HCT116 (cell line): ENCODE measurements at regions not wholly inside any gene's neighbourhood (a gene's known extent, or its start where the extent isn't known, plus 50 kb on each side); places are given as distances from the start of the nearest gene placed in this dataset.

Source experiments
- CEBPB ChIP-seq: IDR thresholded peaks from 2 replicates; pipeline ENCODE4 v1.6.1; 2012; ENCODE audit warnings: low read depth
- CTCF ChIP-seq, 3 experiments: fragments of 200-600 bp in 1 of 3; sonication (generic) in 1 of 3; IDR thresholded peaks in 2 of 3; conservative IDR thresholded peaks in 1 of 3; 2 replicates each; pipeline ENCODE4 v1.5.1; 2012 to 2017; ENCODE audit warnings: low read depth in 2 of 3, low read length in 2 of 3, antibody characterized with exemption in 1 of 3, borderline replicate concordance in 1 of 3, control low read depth in 1 of 3, mild to moderate bottlenecking in 1 of 3, mixed read lengths in 1 of 3, mixed run types in 1 of 3, moderate library complexity in 1 of 3; ENCODE audit not compliant: insufficient read depth in 1 of 3
- ELF1 ChIP-seq: IDR thresholded peaks from 2 replicates; pipeline ENCODE4 v1.6.1; 2012; ENCODE audit warnings: low read depth, borderline replicate concordance
- POLR2A ChIP-seq: IDR thresholded peaks from 2 replicates; pipeline ENCODE4 v1.7.0; 2011; ENCODE audit warnings: borderline replicate concordance; ENCODE audit not compliant: insufficient read depth, insufficient read length; ENCODE audit errors: extremely low read depth
- YY1 ChIP-seq: IDR thresholded peaks from 2 replicates; pipeline ENCODE4 v1.6.1; 2011; ENCODE audit warnings: low read length, low read depth, moderate library complexity, mild to moderate bottlenecking; ENCODE audit not compliant: insufficient replicate concordance; ENCODE audit errors: extremely low read depth

DNA sequence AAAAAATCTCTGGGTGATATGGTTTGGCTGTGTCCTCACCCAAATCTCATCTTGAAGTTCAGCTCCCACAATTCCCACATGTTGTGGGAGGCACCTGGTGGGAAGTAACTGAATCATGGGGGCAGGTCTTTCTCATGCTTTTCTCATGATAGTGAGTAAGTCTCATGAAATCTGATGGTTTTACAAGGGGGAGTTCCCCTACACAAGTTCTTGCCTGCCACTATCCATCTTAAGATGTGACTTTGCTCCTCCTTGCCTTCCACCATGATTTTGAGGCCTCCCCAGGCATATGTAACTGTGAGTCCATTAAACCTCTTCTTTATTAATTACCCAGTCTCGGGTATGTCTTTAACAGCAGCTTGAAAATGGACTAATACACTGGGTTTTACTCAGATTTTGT, 513.9 kb downstream of the TLE4 start:
- no peak for TF ChIP-seq CTCF (IDR thresholded peaks at IDR 0.05 in 2 of 3, conservative IDR thresholded peaks at IDR 0.05 in 1 of 3; ENCODE audit: borderline replicate concordance in 1 of 3, insufficient read depth in 1 of 3, low read depth in 2 of 3, low read length in 2 of 3)
- TF ChIP-seq POLR2A: no peak
- no peak for TF ChIP-seq CEBPB
- no peak for TF ChIP-seq YY1
- TF ChIP-seq ELF1: no peak
